Body of pancreas (tissue), 4 donors: ENCODE measurements at regions not wholly inside any gene's neighbourhood (a gene's known extent, or its start where the extent isn't known, plus 50 kb on each side); places are given as distances from the start of the nearest gene placed in this dataset.
"Not testable (repeated sequence)": the region's sequence is repeated elsewhere in the genome, so short reads cannot be mapped to it uniquely, and the experiment has no call there.

ENCODE experiments used
- CTCF ChIP-seq, 7 experiments: fragments of 450-650 bp in 4 of 7; fragments of 200-600 bp in 3 of 7; sonication (generic) in 3 of 7; IDR thresholded peaks; one replicate each; pipeline ENCODE4 v1.5.1; 2016 to 2019; ENCODE audit warnings: antibody characterized with exemption in 7 of 7
- POLR2A ChIP-seq, 3 donors: fragments of 450-650 bp; IDR thresholded peaks; one replicate each; pipeline ENCODE4 v1.6.1; 2016; ENCODE audit warnings: antibody characterized with exemption in 3 of 3, mild to moderate bottlenecking in 2 of 3

GRCh38 chr3:56934481-56934880 lies 126.0 kb upstream of the SPATA12 start:
- not testable (repeated sequence) for TF ChIP-seq POLR2A, CTCF (IDR thresholded peaks at IDR 0.05)
